ENCODE measurements at regions not wholly inside any gene's neighbourhood (a gene's known extent, or its start where the extent isn't known, plus 50 kb on each side); places are given as distances from the start of the nearest gene placed in this dataset.

GRCh38 chrX:23501974-23502373, 165.3 kb upstream of the PRDX4 start:
- Mint-ChIP-seq H3K27ac (no peak overlapping the region), H3K4me3 (no peak overlapping the region), H3K27me3 (no peaks in the 10 kb centered on the region), H3K4me1 (no peaks in the 10 kb centered on the region), H3K9me3 (ENCODE audit: insufficient read depth) (no peaks in the 10 kb centered on the region)
- ATAC-seq (ENCODE audit: low read depth) = no peak
- H3K36me3 ChIP-seq (replicated peaks in 1 of 2; ENCODE audit: control extremely low read depth in 1 of 2, control insufficient read depth in 1 of 2, extremely low read depth in 1 of 2, insufficient read depth in 2 of 2, low read length in 1 of 2) = no peaks in the 10 kb centered on the region
- no peak overlapping the region for H3K27ac ChIP-seq (ENCODE audit: low read length in 2 of 2)
- no peak overlapping the region for H3K4me2 ChIP-seq (replicated peaks; ENCODE audit: low read depth, low read length, poor library complexity, severe bottlenecking)
- WGBS (ENCODE audit: insufficient coverage) = 100% methylated on average over 2 of the region's 4 CpGs
- H3K4me3 ChIP-seq (ENCODE audit: control extremely low read depth in 1 of 5, extremely low read depth in 1 of 5, insufficient read depth in 1 of 5, low read depth in 2 of 5, low read length in 4 of 5) = no peak overlapping the region
- no peaks in the 10 kb centered on the region for H3K4me1 ChIP-seq (ENCODE audit: control insufficient read depth in 2 of 2, insufficient read depth in 2 of 2, low read length in 2 of 2)
- intact Hi-C loops (cut with micrococcal nuclease) = no loop called here
- TF ChIP-seq CTCF (IDR thresholded peaks at IDR 0.05) = no peak
- no peak for TF ChIP-seq EZH2 (IDR thresholded peaks at IDR 0.05; ENCODE audit: borderline replicate concordance, insufficient read depth, low read depth, low read length, poor library complexity, severe bottlenecking)
- H2AFZ ChIP-seq (ENCODE audit: insufficient read depth, low read depth, low read length, poor library complexity, severe bottlenecking) = no peak overlapping the region
- CTCF ChIA-PET = no interaction called here
- H3K9me3 ChIP-seq (ENCODE audit: control extremely low read depth in 1 of 3, control insufficient read depth in 2 of 3, insufficient read depth in 1 of 3, low read length in 2 of 3) = no peaks in the 10 kb centered on the region
- no peaks in the 10 kb centered on the region for H3K27me3 ChIP-seq (replicated peaks in 1 of 4; ENCODE audit: control extremely low read depth in 1 of 4, control insufficient read depth in 3 of 4, insufficient read depth in 4 of 4, low read length in 3 of 4)
- no peak for DNase-seq
- no peaks in the 10 kb centered on the region for H3K79me2 ChIP-seq (ENCODE audit: control insufficient read depth, insufficient read depth, low read length)
- no peak overlapping the region for H3K9ac ChIP-seq (ENCODE audit: low read length)
- no peaks in the 10 kb centered on the region for H4K20me1 ChIP-seq (ENCODE audit: control insufficient read depth, insufficient read depth, low read length, poor library complexity, severe bottlenecking)
- POLR2A ChIA-PET = no interaction called here

- Mint-ChIP-seq H3K4me1 (no peaks in the 10 kb centered on the region), H3K4me3 (no peak overlapping the region), H3K27me3 (no peaks in the 10 kb centered on the region), H3K9me3 (ENCODE audit: insufficient read depth) (no peaks in the 10 kb centered on the region), H3K27ac (no peak overlapping the region)
- Histone ChIP-seq H3K79me2 (ENCODE audit: control insufficient read depth, insufficient read depth, low read length) (no peaks in the 10 kb centered on the region), H3K27ac (ENCODE audit: low read length in 2 of 2) (no peak overlapping the region), H3K4me1 (ENCODE audit: control insufficient read depth in 2 of 2, insufficient read depth in 2 of 2, low read length in 2 of 2) (no peaks in the 10 kb centered on the region), H3K9me3 (ENCODE audit: control extremely low read depth in 1 of 3, control insufficient read depth in 2 of 3, insufficient read depth in 1 of 3, low read length in 2 of 3) (no peaks in the 10 kb centered on the region), H3K9ac (ENCODE audit: low read length) (no peak overlapping the region), H2AFZ (ENCODE audit: insufficient read depth, low read depth, low read length, poor library complexity, severe bottlenecking) (no peak overlapping the region), H3K27me3 (replicated peaks in 1 of 4; ENCODE audit: control extremely low read depth in 1 of 4, control insufficient read depth in 3 of 4, insufficient read depth in 4 of 4, low read length in 3 of 4) (no peaks in the 10 kb centered on the region), H4K20me1 (ENCODE audit: control insufficient read depth, insufficient read depth, low read length, poor library complexity, severe bottlenecking) (no peaks in the 10 kb centered on the region), H3K4me2 (replicated peaks; ENCODE audit: low read depth, low read length, poor library complexity, severe bottlenecking) (no peak overlapping the region), H3K4me3 (ENCODE audit: control extremely low read depth in 1 of 5, extremely low read depth in 1 of 5, insufficient read depth in 1 of 5, low read depth in 2 of 5, low read length in 4 of 5) (no peak overlapping the region), H3K36me3 (replicated peaks in 1 of 2; ENCODE audit: control extremely low read depth in 1 of 2, control insufficient read depth in 1 of 2, extremely low read depth in 1 of 2, insufficient read depth in 2 of 2, low read length in 1 of 2) (no peaks in the 10 kb centered on the region)
- 90% methylated on average over 4 of the region's 8 CpGs for WGBS (ENCODE audit: insufficient coverage)
- no peak for TF ChIP-seq EZH2 (IDR thresholded peaks at IDR 0.05; ENCODE audit: borderline replicate concordance, insufficient read depth, low read depth, low read length, poor library complexity, severe bottlenecking)
- ChIA-PET CTCF (no interaction called here), POLR2A (no interaction called here)
- ATAC-seq (ENCODE audit: low read depth) (no peak), DNase-seq (no peak)
- intact Hi-C loops (cut with micrococcal nuclease) = no loop called here
These were observed 163.3 kb upstream of the PRDX4 start for GRCh38 chrX:23503835-23504539.
